ENCODE measurements at regions not wholly inside any gene's neighbourhood (a gene's known extent, or its start where the extent isn't known, plus 50 kb on each side); places are given as distances from the start of the nearest gene placed in this dataset.
A peak's percentile ranks its signal among the peaks of the same experiment; 100 is the strongest.

DNA sequence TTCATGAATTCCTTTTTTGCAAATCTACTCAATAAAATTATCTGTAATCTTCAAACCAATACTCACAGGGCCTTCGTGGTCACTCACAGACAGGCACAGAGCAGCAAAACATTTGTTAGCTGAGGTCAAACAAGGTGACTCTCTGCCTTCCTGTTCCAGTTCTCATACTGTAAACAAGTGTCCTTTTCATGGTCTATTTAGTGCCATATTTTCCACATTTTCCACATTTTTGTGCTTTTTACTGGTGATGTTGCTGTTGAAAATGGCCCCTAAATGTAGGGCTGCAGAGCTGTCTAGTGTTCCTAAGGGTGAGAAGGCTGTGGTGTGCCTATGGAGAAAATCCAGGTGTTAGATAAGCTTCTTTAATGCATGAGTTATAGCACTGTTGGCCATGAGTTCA, 133.1 kb upstream of the COL21A1 start:
- in situ Hi-C loops (cut with HindIII; ENCODE audit: low pct_ligation_motif_present, low pct_unique_long_range_greater_than_20kb, low sequenced_read_pairs): no loop called here
- DNase-seq: no peak

DNA sequence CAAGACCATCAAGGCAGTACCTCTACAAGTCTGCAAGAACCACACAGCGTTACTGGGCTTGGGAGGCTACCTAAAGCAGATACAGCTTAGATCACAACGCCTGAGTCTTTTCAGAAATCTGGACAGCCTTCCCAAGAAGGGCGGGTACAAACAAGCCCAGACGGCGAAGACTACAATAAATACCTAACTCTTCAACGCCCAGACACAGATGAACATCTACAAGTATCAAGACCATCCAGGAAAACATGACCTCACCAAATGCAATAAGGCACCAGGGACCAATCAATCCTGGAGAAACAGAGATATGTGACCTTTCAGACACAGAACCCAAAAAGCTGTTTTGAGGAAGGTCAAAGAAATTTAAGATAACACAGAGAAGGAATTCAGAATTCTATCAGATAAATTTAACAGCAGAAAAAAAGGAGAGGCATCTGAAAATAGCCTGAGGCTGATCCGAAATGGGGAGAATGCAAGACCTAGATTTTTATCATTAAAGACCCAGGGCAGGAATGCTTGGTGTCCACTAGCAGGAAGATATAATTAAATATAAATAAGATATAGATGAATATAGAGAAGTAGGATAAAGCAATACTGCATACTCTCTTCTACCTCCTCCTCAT, 131.7 kb upstream of the COL21A1 start:
- in situ Hi-C loops (cut with HindIII; ENCODE audit: low pct_ligation_motif_present, low pct_unique_long_range_greater_than_20kb, low sequenced_read_pairs): no loop called here
- no peak for DNase-seq

DNA sequence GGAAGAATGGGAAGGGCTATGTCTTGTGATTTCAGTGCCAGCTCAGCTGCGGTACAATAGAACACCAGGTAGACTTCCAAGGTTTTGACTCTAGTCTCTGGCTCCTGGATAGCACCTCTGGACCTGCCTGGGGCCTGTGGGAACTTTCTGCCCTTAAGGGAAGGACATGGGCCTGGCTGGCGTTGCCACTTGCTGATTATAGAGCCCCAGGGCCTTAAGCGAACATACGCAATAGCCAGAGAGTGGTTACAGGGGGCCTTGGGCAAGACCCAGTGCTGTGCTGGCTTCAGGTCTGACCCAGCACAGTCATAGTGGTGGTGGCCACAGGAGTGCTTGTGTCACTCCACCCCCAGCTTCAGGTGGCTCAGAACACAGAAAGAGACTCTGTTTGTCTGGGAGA, 131.1 kb upstream of the COL21A1 start:
- DNase-seq: no peak
- in situ Hi-C loops (cut with HindIII; ENCODE audit: low pct_ligation_motif_present, low pct_unique_long_range_greater_than_20kb, low sequenced_read_pairs): no loop called here

DNA sequence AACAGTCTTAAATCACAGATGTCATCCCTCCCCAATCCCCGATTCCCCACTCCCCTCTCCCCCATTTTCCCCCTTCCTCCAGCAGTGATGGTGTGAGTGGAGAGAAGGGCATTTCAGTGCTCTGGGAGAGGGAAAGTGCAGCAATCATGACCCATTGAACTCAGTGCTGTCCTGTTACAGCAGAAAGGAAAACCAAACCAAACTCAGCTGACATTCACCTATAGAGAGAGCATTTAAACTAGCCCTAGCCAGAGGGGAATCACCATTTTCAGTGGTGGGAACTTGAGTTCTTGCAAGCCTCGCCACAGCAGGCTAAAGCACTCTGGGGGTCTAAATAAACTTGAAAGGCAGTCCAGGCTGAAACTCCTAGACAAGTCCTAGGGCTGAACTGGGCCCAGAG, 129.9 kb upstream of the COL21A1 start:
- DNase-seq: no peak
- in situ Hi-C loops (cut with HindIII; ENCODE audit: low pct_ligation_motif_present, low pct_unique_long_range_greater_than_20kb, low sequenced_read_pairs): no loop called here

DNA sequence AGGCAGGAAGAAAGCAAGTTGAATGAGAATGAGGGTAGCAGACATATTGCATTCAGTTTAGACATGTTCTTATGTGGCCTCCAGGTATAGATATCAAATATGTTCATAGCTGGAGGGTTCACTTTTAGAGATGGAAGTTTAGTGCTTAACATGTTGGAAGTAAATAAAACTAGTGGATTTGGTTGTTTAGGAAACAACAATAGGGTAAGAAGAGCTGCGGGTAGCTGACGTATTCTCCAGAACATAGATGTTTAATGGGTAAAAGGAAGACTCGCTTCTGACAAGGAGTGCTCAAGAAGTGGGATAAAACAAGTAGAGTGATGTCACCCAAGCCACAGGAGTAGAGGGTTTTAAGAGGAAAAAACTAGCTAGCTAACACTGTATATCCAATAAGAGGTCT, 128.4 kb upstream of the COL21A1 start:
- in situ Hi-C loops (cut with HindIII; ENCODE audit: low pct_ligation_motif_present, low pct_unique_long_range_greater_than_20kb, low sequenced_read_pairs): no loop called here

DNA sequence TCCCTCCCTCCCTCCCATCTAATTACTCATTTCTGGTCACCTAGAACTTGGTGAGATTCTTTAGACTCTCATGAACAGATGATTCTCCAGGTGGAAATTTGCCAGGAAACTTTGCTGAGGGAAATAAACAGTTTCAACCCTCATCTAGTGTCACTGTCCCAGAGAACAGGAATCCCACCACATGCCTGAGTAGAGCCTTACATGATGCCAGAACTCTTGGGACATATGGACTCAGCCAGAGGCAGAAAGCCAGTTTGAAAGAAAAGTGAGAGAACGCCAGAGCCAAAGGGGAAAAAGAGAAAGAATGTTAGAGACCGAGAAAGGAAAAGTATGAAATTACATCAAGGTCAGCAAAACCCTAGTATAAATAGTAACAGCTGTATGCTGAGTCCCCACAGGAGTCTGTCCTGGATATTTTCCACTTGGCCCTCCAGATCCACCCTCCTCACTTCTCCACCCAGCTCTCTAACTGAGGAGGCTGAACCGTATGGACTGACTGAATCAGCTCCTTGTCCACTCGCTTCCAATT, 127.5 kb upstream of the COL21A1 start:
- DNase-seq: no peak
- in situ Hi-C loops (cut with HindIII; ENCODE audit: low pct_ligation_motif_present, low pct_unique_long_range_greater_than_20kb, low sequenced_read_pairs): loop anchor here (25.0 kb wide), 2 partner anchors 87 to 187 kb away; no protein-coding TSS in a partner anchor

More for the DNA sequence above, 128.4 kb upstream of the COL21A1 start:
- DNase-seq: no peak

DNA sequence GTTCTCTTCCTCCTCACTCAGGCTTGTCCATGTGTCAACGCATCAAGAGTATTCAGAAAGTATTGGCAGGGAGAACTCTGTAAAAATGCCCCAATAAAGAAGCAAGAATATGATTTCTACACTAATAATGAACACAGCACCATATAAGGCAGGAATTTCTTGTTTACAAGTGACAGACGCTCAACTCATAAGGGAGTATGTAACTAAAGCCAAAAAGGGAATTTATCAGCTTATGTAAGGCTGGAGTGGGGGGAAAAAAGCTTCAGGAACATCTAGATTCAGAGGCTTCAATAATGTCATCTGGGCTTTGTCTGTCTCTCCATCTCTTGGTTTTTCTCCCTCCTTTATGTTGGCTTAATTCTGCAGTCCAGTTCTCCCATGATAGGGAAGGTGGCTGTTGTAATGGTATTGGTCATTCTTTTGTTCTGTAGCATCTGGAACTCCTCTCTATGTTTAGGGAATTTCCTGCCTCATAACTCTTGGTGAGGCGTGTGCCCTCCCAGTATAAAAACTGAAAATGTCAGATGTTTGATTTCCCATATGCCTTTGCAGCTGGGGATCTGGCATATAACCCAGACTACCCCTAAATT, 125.1 kb upstream of the COL21A1 start:
- in situ Hi-C loops (cut with HindIII; ENCODE audit: low pct_ligation_motif_present, low pct_unique_long_range_greater_than_20kb, low sequenced_read_pairs): loop anchor here (25.0 kb wide), 2 partner anchors 90 to 190 kb away; no protein-coding TSS in a partner anchor
- DNase-seq: no peak

DNA sequence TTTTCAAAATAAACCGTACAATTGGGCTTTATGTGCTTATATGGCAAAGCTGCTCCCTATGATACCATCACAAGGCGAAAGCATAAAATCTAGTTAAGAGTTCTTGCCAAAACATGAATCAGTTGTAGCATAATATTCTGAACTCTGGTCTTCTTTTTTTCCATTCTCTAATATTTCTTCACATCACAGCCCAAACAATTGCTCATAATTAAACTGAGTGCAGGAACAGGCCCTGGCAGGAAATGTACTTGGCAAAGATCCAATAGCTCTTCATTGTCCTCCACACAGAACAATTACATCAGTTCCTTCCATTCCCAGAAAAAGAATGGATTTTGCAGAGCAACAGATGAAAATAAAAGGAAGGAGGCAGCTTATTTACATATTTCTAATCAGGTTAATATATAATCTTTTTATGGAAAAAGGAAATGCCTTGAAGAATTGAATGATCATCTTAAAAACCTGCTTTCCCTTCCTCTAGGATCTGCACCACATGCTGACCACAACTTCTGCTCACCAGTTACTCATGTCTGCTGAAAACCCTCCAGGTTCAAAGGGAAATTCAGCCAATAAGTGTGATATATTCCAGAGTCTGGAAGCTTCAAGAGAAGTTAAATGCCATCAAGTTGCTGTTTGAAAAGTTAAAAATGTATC, 123.3 kb upstream of the COL21A1 start:
- in situ Hi-C loops (cut with HindIII; ENCODE audit: low pct_ligation_motif_present, low pct_unique_long_range_greater_than_20kb, low sequenced_read_pairs): loop anchor here (25.0 kb wide), 2 partner anchors 92 to 192 kb away; no protein-coding TSS in a partner anchor
- DNase-seq: peak; percentile 51

DNA sequence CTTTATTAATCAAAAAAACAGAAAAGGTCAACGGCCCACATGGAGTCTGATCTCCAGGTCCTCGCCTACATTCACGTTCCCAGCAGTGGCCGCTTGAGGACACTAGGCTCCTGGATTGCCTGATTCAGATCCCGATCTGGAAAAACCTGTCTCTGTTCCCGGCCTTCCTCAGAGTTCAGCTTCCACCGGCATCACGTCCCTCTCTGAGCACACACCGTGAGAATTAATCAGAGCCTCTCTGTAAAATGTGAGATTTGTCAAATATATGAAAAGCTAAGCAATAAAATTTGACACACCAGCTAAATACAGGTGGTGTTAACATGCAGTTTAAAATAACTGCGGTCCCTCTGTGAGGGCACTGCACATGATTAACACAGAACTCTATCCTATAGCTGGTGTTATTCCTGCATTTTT, 122.8 kb upstream of the COL21A1 start:
- in situ Hi-C loops (cut with HindIII; ENCODE audit: low pct_ligation_motif_present, low pct_unique_long_range_greater_than_20kb, low sequenced_read_pairs): loop anchor here (25.0 kb wide), 2 partner anchors 92 to 192 kb away; no protein-coding TSS in a partner anchor
- DNase-seq: peak; percentile 83

DNA sequence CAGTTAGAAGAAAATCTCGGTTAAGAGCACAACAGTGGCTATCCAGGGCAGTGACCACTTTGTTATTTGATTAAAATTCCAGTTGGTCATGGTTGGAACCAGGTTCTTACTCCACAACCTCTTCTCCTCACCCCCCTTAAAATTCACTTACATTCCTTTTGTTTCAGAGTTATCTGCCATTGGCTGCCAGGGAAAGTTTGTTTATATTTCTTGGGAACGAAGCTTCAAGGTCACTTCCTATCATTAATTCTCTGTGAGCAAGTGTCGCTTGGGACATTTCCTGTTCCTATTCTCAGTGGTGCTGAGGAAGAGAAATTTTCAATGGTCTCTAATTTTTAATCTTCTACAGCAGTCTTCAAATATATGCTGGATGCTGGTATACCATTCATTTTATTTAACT, 121.1 kb upstream of the COL21A1 start:
- in situ Hi-C loops (cut with HindIII; ENCODE audit: low pct_ligation_motif_present, low pct_unique_long_range_greater_than_20kb, low sequenced_read_pairs): loop anchor here (25.0 kb wide), 2 partner anchors 94 to 194 kb away; no protein-coding TSS in a partner anchor
- DNase-seq: no peak

DNA sequence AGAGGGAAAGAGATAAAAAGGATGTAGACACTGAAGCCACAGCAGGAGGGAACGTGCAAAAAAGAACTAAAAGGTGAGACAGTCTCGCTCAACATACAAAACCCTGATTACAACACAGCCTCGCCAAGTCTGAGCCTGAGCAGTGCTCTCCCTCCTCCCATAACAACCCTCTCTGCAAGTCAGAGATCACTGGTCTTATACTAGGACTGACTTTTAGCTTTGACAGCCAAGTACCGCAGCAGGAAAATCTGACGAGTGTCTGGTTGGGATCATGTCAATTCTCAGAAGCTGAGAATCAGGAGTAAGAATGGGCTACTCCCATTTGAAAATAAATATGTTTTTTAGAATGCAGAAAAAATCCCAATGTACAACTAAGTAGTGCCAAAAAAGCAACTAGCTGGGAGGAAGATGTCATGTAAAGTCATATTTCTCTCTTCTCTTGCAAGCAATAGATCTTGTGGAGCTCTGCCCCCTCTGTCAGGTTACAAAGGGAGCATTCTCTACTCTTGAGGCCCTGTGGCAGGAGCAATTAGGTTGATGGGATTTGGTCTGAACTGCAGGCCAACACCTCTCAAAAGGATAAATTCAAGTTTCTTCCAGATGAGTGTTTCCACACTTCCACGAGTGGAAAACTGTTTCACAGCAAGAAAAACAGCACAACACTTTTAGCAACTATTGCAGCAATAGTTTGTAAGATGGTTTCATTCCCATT, 118.9 kb upstream of the COL21A1 start:
- DNase-seq: no peak
- in situ Hi-C loops (cut with HindIII; ENCODE audit: low pct_ligation_motif_present, low pct_unique_long_range_greater_than_20kb, low sequenced_read_pairs): loop anchor here (25.0 kb wide), 2 partner anchors 96 to 196 kb away; no protein-coding TSS in a partner anchor

DNA sequence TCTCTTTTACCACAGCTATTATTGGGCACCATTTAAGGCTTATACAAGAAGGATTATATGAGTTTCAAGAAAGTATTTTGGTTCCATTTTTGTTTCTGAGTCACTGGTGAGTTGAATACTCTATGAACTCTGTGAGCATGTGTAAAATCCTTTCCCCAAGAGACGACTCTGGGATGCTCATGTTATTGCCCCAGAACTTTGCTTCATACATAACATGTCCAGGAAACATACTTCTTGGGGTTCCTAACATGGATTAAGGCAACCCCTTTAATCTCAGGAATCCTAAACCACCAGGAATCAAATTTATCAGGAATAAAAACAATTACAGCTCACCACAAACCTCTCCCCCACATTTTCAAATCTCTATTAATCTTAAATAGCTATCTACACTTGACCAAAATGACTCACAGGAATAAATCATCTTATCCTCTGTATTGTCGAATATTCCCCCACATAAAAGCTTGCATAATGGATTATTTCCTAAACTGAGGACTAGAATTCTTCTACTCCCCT, 117.5 kb upstream of the COL21A1 start:
- DNase-seq: no peak
- in situ Hi-C loops (cut with HindIII; ENCODE audit: low pct_ligation_motif_present, low pct_unique_long_range_greater_than_20kb, low sequenced_read_pairs): loop anchor here (25.0 kb wide), 2 partner anchors 97 to 197 kb away; no protein-coding TSS in a partner anchor

DNA sequence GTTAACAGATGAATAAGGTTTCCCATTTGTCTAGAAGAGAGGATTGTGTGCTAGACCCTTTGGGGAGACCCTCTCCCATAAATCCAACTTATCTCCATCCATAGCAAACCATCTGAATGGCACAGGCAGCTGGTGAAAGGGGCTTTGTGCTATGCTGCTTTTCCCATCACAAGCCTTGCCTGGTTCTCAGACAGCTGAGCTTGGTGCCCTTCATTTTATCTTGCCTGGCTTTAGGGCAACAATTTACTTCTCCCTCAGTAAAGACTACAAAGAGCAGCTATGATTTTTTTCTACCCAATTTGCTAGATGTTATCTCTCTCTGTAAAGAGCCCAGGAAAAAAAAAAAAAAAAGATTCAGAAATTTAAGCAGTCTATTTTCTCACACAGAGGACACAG, 117.0 kb upstream of the COL21A1 start:
- no peak for DNase-seq
- in situ Hi-C loops (cut with HindIII; ENCODE audit: low pct_ligation_motif_present, low pct_unique_long_range_greater_than_20kb, low sequenced_read_pairs): loop anchor here (25.0 kb wide), 2 partner anchors 98 to 198 kb away; no protein-coding TSS in a partner anchor

DNA sequence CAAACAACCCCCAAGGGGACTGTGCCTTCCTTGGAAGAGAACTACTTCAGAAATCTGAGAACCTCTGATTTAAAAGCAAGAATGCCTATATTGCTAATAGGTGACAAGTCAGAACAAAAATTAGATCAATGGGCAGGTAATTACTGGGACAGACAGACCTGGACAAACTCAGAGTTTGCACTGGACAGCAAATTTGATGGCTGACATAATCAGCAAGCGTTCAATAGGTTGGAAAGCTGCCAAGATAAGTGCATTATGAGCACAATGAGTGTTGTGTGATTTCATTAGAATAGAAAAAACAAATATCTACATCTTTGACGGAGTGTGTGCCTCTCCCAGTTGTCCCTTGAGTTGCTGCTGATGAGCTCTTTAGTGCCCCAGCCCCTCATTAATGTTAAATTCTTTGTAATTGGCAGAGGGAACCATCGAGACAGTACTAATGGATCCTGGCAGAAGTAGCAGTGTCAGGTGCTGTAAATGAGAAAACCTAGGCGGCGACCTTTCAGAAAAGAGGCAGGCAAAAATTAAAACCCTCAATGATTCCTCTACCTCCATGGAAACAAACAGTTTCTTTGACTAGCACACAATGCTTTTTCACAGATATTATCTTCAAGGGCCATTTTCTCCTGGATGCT, 116.5 kb upstream of the COL21A1 start:
- DNase-seq: no peak
- in situ Hi-C loops (cut with HindIII; ENCODE audit: low pct_ligation_motif_present, low pct_unique_long_range_greater_than_20kb, low sequenced_read_pairs): loop anchor here (25.0 kb wide), 2 partner anchors 98 to 198 kb away; no protein-coding TSS in a partner anchor

DNA sequence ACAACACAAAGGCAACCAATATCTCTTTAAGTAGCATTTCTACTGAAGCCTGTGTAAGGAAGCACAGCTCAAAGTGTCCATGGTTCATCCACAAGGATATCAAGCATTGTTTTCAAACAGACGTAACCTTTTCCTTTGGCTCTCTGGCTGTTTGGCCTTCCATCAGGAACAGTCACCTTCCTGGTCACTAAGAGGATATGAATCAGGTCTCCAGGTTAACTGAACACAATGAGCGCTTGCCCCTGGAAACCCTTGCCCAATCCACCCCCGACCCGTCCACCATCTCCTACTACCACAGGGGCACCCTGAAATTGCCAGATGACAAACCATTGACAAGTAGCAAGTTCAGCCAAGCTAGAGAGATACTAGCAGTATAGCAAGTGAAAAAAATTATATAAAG, 114.4 kb upstream of the COL21A1 start:
- no peak for DNase-seq
- in situ Hi-C loops (cut with HindIII; ENCODE audit: low pct_ligation_motif_present, low pct_unique_long_range_greater_than_20kb, low sequenced_read_pairs): loop anchor here (25.0 kb wide), 2 partner anchors 100 to 200 kb away; no protein-coding TSS in a partner anchor

DNA sequence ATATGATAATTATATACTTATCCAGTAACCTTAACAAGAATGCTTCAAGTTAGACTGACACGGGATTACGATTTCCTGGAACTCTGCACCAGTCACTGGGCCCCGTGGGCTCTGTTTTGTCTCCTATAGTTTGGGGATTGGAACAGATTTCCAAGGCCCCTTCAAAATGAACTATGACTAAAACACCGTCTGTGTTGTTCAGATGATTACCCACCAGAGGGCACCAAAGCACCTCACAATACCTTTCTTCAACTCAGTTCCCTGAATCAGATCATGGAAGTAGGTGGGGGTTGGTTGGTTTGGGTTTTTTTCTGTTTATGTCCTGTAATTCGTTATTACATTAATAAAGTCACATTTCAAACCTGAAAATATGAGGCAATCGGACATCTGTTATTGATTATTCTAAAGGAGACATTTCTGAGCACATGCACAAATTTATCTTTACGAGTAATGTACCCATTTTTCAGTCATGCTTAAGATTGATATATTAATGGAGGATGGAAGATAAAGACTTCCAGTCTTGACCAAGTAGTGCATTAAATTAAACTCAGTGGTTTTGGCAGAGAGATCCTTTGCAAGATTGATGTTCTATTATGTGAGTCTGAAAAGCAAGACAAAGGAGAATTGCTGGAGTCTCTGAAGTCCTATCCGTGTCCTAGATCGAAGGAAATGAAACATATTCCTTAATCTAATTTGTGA, 112.0 kb upstream of the COL21A1 start:
- peak; percentile 72 for DNase-seq
- in situ Hi-C loops (cut with HindIII; ENCODE audit: low pct_ligation_motif_present, low pct_unique_long_range_greater_than_20kb, low sequenced_read_pairs): loop anchor here (25.0 kb wide), 2 partner anchors 103 to 203 kb away; no protein-coding TSS in a partner anchor

Measured in ACHN (cell line).